Loucy (cell line): ENCODE measurements at regions not wholly inside any gene's neighbourhood (a gene's known extent, or its start where the extent isn't known, plus 50 kb on each side); places are given as distances from the start of the nearest gene placed in this dataset.

Experiments used
- H2AFZ ChIP-seq: fragments of 200-600 bp; sonication (generic); 2 replicates; pipeline ENCODE4 v1.6.0; 2016; ENCODE audit warnings: antibody characterized with exemption, mild to moderate bottlenecking, low read length, moderate library complexity
- H3F3A ChIP-seq: fragments of 200-600 bp; 2 replicates; pipeline ENCODE4 v1.6.0; 2016; ENCODE audit warnings: antibody characterized with exemption, low read depth, mild to moderate bottlenecking
- H3K27me3 ChIP-seq: fragments of 200-600 bp; sonication (generic); 2 replicates; pipeline ENCODE4 v1.6.1; 2014; ENCODE audit warnings: low read length, mild to moderate bottlenecking; ENCODE audit not compliant: insufficient read depth, poor library complexity, severe bottlenecking
- H3K36me3 ChIP-seq: fragments of 200-600 bp; sonication (generic); 2 replicates; pipeline ENCODE4 v1.6.1; 2016; ENCODE audit warnings: low read length; ENCODE audit not compliant: insufficient read depth
- H3K4me1 ChIP-seq: fragments of 200-600 bp; sonication (generic); 2 replicates; pipeline ENCODE4 v1.5.1; 2014; ENCODE audit warnings: low read length, mild to moderate bottlenecking; ENCODE audit not compliant: insufficient read depth, poor library complexity, severe bottlenecking
- H3K4me2 ChIP-seq: fragments of 200-600 bp; sonication (generic); 2 replicates; pipeline ENCODE4 v1.6.0; 2014; ENCODE audit warnings: antibody characterized with exemption, low read length, low read depth, mild to moderate bottlenecking; ENCODE audit not compliant: poor library complexity, severe bottlenecking
- H3K4me3 ChIP-seq: fragments of 200-600 bp; sonication (generic); 2 replicates; pipeline ENCODE4 v1.5.1; 2014; ENCODE audit warnings: low read length, mild to moderate bottlenecking, mixed read lengths; ENCODE audit not compliant: poor library complexity, severe bottlenecking
- H3K79me2 ChIP-seq: fragments of 200-600 bp; sonication (generic); 2 replicates; pipeline ENCODE4 v1.6.1; 2014; ENCODE audit warnings: low read length; ENCODE audit not compliant: insufficient read depth
- H3K9ac ChIP-seq: fragments of 200-600 bp; sonication (generic); 2 replicates; pipeline ENCODE4 v1.6.0; 2014; ENCODE audit warnings: mild to moderate bottlenecking, low read depth, low read length, moderate library complexity; ENCODE audit not compliant: poor library complexity, severe bottlenecking
- H3K9me2 ChIP-seq: fragments of 200-600 bp; sonication (generic); replicated peaks from 2 replicates; pipeline ENCODE4 v1.6.1; 2016; ENCODE audit warnings: low read depth, low read length, mixed read lengths
- H3K9me3 ChIP-seq: fragments of 200-600 bp; sonication (generic); 2 replicates; pipeline ENCODE4 v1.6.1; 2014; ENCODE audit warnings: mild to moderate bottlenecking, antibody characterized with exemption, low read length, low read depth; ENCODE audit not compliant: insufficient read depth
- H4K20me1 ChIP-seq: fragments of 200-600 bp; sonication (generic); 2 replicates; pipeline ENCODE4 v1.6.0; 2014; ENCODE audit warnings: antibody characterized with exemption, low read length, mild to moderate bottlenecking; ENCODE audit not compliant: insufficient read depth, poor library complexity, severe bottlenecking
- EZH2phosphoT487 ChIP-seq: fragments of 200-600 bp; IDR thresholded peaks from 2 replicates; pipeline ENCODE4 v1.6.1; 2018; ENCODE audit warnings: antibody characterized with exemption, mild to moderate bottlenecking, moderate library complexity, borderline replicate concordance
- TF ChIP-seq, protein P1 (sequence below): fragments of 200-600 bp; sonication (generic); conservative IDR thresholded peaks from 2 replicates; pipeline ENCODE4 v1.5.1; 2014; ENCODE audit warnings: mild to moderate bottlenecking, antibody characterized with exemption, low read length

DNA sequence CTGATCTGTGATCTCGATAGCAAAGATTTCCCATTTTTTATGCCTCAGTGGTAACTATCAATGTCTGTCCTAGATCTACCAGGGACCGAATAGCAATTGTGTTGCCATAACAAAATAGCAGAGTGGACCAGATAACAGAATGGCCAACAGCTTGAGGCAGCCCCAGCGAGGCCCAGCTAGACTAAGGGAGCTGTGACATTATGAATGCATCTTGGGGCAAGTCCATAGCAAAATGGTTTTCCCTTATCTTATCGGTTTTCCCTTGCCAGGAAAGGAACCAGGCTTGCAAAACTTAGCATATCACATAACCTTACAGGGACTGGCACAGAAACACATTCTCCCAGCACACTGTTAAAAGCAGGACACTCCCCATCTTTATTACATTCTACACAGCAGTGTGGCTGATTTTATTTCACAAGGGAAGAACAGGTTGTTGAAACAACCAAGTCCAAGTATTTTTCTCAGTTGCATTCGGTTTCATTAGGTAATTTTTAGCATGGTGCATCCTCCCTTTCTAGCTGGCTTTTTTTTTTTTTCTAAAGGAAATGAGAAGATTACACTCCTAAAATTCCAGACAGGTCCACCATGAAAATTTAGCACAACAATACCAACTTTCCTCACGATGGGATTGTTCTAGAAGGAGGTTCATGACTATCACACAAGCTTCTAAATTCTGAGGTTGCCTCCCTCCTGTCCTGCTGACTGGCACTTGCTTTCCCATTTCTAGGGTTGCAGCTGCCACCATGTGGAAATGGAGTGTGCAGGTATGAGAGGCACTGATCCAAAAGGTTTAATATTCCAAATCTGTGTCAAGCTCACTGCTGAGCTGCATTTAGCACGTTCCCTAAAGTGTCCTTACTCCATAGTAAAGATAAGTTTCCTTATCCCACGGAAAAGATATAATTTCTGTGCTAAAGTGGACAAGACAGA, 97.0 kb upstream of the SLC35G4 start:
- H3K36me3 ChIP-seq, result no peaks in the 10 kb centered on the region
- H3F3A ChIP-seq, result no peaks in the 10 kb centered on the region
- H3K79me2 ChIP-seq, result no peaks in the 10 kb centered on the region
- no peak overlapping the region for H3K9ac ChIP-seq
- TF ChIP-seq, protein P1, sequence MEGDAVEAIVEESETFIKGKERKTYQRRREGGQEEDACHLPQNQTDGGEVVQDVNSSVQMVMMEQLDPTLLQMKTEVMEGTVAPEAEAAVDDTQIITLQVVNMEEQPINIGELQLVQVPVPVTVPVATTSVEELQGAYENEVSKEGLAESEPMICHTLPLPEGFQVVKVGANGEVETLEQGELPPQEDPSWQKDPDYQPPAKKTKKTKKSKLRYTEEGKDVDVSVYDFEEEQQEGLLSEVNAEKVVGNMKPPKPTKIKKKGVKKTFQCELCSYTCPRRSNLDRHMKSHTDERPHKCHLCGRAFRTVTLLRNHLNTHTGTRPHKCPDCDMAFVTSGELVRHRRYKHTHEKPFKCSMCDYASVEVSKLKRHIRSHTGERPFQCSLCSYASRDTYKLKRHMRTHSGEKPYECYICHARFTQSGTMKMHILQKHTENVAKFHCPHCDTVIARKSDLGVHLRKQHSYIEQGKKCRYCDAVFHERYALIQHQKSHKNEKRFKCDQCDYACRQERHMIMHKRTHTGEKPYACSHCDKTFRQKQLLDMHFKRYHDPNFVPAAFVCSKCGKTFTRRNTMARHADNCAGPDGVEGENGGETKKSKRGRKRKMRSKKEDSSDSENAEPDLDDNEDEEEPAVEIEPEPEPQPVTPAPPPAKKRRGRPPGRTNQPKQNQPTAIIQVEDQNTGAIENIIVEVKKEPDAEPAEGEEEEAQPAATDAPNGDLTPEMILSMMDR, result no peak
- no peak for TF ChIP-seq EZH2phosphoT487
- H3K9me2 ChIP-seq, result no peaks in the 10 kb centered on the region
- no peak overlapping the region for H2AFZ ChIP-seq
- H3K4me1 ChIP-seq, result no peaks in the 10 kb centered on the region
- no peak overlapping the region for H3K4me3 ChIP-seq
- H3K27me3 ChIP-seq, result no peaks in the 10 kb centered on the region
- no peaks in the 10 kb centered on the region for H3K9me3 ChIP-seq
- H4K20me1 ChIP-seq, result no peaks in the 10 kb centered on the region
- no peak overlapping the region for H3K4me2 ChIP-seq

DNA sequence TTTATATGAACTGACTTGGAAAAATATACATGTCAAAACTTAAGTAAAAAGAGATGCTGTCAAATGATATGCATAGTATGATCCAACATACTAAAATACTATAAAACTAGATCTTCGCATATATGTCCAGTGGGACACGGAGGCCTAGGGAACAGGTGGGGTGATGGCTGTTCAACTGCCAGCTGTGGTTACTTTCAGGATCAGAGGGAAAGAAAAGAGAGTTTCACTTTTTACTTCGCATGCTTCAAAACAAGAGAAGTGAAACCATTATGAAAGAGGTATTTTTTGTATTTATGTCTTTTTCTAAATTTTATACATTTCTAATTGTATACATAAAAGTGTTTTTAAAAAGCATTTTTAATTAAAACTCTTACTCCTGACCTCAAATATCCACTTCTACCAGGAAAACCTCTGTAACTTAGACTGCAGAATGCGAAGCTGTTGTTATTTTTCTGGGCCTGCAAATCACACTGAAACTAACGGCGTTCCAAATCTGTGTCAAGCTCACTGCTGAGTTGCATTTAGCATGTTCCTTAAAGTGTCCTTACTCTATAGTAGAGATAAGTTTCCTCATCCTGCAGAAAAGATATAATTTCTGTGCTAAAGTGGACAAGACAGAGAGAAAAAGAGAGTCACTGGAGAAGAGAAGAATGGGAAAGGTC, 97.8 kb upstream of the SLC35G4 start:
- no peaks in the 10 kb centered on the region for H3K27me3 ChIP-seq
- TF ChIP-seq EZH2phosphoT487, result no peak
- TF ChIP-seq, protein P1, result no peak
- no peaks in the 10 kb centered on the region for H3F3A ChIP-seq
- no peaks in the 10 kb centered on the region for H3K79me2 ChIP-seq
- no peaks in the 10 kb centered on the region for H3K9me3 ChIP-seq
- H3K4me1 ChIP-seq, result no peaks in the 10 kb centered on the region
- H2AFZ ChIP-seq, result no peak overlapping the region
- no peaks in the 10 kb centered on the region for H4K20me1 ChIP-seq
- H3K9me2 ChIP-seq, result no peaks in the 10 kb centered on the region
- no peak overlapping the region for H3K4me3 ChIP-seq
- H3K9ac ChIP-seq, result no peak overlapping the region
- no peak overlapping the region for H3K4me2 ChIP-seq
- H3K36me3 ChIP-seq, result no peaks in the 10 kb centered on the region

DNA sequence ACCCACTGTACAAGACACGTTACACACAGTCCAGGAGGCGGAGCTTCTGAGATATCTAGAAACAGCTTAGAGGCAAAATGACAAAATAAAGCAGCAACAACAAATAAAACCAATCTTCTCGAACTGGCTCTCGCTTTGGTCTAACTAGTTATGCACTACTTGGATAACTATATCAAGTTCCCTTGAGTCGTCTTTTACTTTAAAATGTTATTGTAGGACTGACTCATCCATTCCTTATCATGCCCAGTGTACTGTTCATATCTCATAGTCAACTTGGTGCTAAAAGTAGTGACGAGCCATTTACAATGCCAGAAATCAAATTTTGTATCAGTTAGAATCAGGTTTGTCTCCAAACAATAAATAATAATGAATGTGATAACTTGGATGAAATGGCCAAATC, 102.5 kb upstream of the SLC35G4 start:
- no peaks in the 10 kb centered on the region for H3K9me2 ChIP-seq
- no peaks in the 10 kb centered on the region for H4K20me1 ChIP-seq
- no peak overlapping the region for H3K4me3 ChIP-seq
- H3K9me3 ChIP-seq, result no peaks in the 10 kb centered on the region; the same call in 1 of the 2 replicates
- TF ChIP-seq EZH2phosphoT487, result no peak
- TF ChIP-seq, protein P1, result no peak
- no peaks in the 10 kb centered on the region for H3K27me3 ChIP-seq
- H3K4me1 ChIP-seq, result no peaks in the 10 kb centered on the region
- H3K79me2 ChIP-seq, result no peaks in the 10 kb centered on the region
- H3K36me3 ChIP-seq, result no peaks in the 10 kb centered on the region
- H3K4me2 ChIP-seq, result no peak overlapping the region
- no peak overlapping the region for H3K9ac ChIP-seq
- no peak overlapping the region for H2AFZ ChIP-seq
- no peaks in the 10 kb centered on the region for H3F3A ChIP-seq
